ENCODE measurements at regions not wholly inside any gene's neighbourhood (a gene's known extent, or its start where the extent isn't known, plus 50 kb on each side); places are given as distances from the start of the nearest gene placed in this dataset.

GRCh38 chr2:173613386-173613785 lies 258.7 kb downstream of the CDCA7 start:
- Histone ChIP-seq H3K27ac (no peak overlapping the region), H3K9me3 (no peaks in the 10 kb centered on the region), H3K4me2 (no peak overlapping the region), H3K4me3 (no peak overlapping the region), H3K4me1 (no peaks in the 10 kb centered on the region)
- ATAC-seq (no peak), FAIRE-seq (no peak), DNase-seq (ENCODE audit: low read depth in 1 of 2, low spot score in 1 of 2) (no peak)
- POLR2A ChIA-PET = no interaction called here
- CTCF ChIA-PET = interaction anchor here (0.6 to 1.9 kb wide), 2 partner anchors 9 to 149 kb away, joined by 3 to 6 read pairs; no protein-coding TSS in a partner anchor
- 89% methylated on average over 5 of the region's 5 CpGs for WGBS (ENCODE audit: missing lambda C conversion rate)
- no peak for TF ChIP-seq CTCF (IDR thresholded peaks at IDR 0.05)
- TF ChIP-seq E2F6 (IDR thresholded peaks at IDR 0.05; ENCODE audit: borderline replicate concordance, low read depth) = no peak
- TF ChIP-seq RARB (CRISPR knock-in tag; IDR thresholded peaks at IDR 0.05) = no peak

GRCh38 chr2:173614265-173614930 lies 259.7 kb downstream of the CDCA7 start:
- no peak for TF ChIP-seq RARB (CRISPR knock-in tag; IDR thresholded peaks at IDR 0.05)
- TF ChIP-seq RFX5 (IDR thresholded peaks at IDR 0.05) = no peak
- no peak for TF ChIP-seq TFCP2L1 (CRISPR knock-in tag; IDR thresholded peaks at IDR 0.05)
- TF ChIP-seq JUN (IDR thresholded peaks at IDR 0.05) = no peak
- no peak for TF ChIP-seq KDM1A (IDR thresholded peaks at IDR 0.05; ENCODE audit: low read depth)
- TF ChIP-seq CBX8 (IDR thresholded peaks at IDR 0.05) = no peak
- no peak for TF ChIP-seq HMGXB4 (CRISPR knock-in tag; IDR thresholded peaks at IDR 0.05; ENCODE audit: borderline replicate concordance)
- no peak for TF ChIP-seq HOXB5 (CRISPR knock-in tag; IDR thresholded peaks at IDR 0.05)
- no peak for TF ChIP-seq RAD21 (conservative IDR thresholded peaks at IDR 0.05 in 1 of 2, IDR thresholded peaks at IDR 0.05 in 1 of 2)
- TF ChIP-seq CEBPB (IDR thresholded peaks at IDR 0.05) = no peak
- Histone ChIP-seq H3K9me3 (no peaks in the 10 kb centered on the region), H3K4me1 (no peaks in the 10 kb centered on the region), H3K27ac (no peak overlapping the region), H3K4me3 (no peak overlapping the region), H3K4me2 (no peak overlapping the region)
- ATAC-seq = no peak
- no peak for FAIRE-seq
- DNase-seq (ENCODE audit: low read depth in 1 of 2, low spot score in 1 of 2) = no peak
- POLR2A ChIA-PET = no interaction called here
- 75% methylated on average over 5 of the region's 5 CpGs for WGBS (ENCODE audit: missing lambda C conversion rate)
- CTCF ChIA-PET = interaction anchor here (1.9 kb wide), 1 partner anchor 10 kb away, joined by 6 read pairs; no protein-coding TSS in a partner anchor

- H3K27ac ChIP-seq = no peak overlapping the region
- ATAC-seq (no peak), FAIRE-seq (no peak), DNase-seq (ENCODE audit: low read depth in 1 of 2, low spot score in 1 of 2) (no peak)
- no peaks in the 10 kb centered on the region for H3K9me3 ChIP-seq
- 83% methylated on average over 13 of the region's 13 CpGs for WGBS (ENCODE audit: missing lambda C conversion rate)
- H3K4me2 ChIP-seq = no peak overlapping the region
- TF ChIP-seq TFCP2L1 (CRISPR knock-in tag; IDR thresholded peaks at IDR 0.05) = no peak
- no peak for TF ChIP-seq RAD21 (conservative IDR thresholded peaks at IDR 0.05 in 1 of 2, IDR thresholded peaks at IDR 0.05 in 1 of 2)
- TF ChIP-seq MAZ (IDR thresholded peaks at IDR 0.05; ENCODE audit: borderline replicate concordance, low read depth, low read length) = no peak
- TF ChIP-seq HDAC2 (IDR thresholded peaks at IDR 0.05) = no peak
- CTCF ChIA-PET = interaction anchor here (1.3 kb wide), 1 partner anchor 15 kb away, joined by 3 read pairs; no protein-coding TSS in a partner anchor
- no peaks in the 10 kb centered on the region for H3K4me1 ChIP-seq
- H3K4me3 ChIP-seq = no peak overlapping the region
- POLR2A ChIA-PET = no interaction called here
Measured at GRCh38 chr2:173623438-173624319, 269.0 kb downstream of the CDCA7 start.

Measured in A549 (cell line).